NCI-H226 (cell line): ENCODE measurements at regions not wholly inside any gene's neighbourhood (a gene's known extent, or its start where the extent isn't known, plus 50 kb on each side); places are given as distances from the start of the nearest gene placed in this dataset.
"Not testable (repeated sequence)": the region's sequence is repeated elsewhere in the genome, so short reads cannot be mapped to it uniquely, and the experiment has no call there.

Source experiments
- DNase-seq: peaks from one replicate; pipeline ENCODE4 v3.0.0-alpha.2; 2015

DNA sequence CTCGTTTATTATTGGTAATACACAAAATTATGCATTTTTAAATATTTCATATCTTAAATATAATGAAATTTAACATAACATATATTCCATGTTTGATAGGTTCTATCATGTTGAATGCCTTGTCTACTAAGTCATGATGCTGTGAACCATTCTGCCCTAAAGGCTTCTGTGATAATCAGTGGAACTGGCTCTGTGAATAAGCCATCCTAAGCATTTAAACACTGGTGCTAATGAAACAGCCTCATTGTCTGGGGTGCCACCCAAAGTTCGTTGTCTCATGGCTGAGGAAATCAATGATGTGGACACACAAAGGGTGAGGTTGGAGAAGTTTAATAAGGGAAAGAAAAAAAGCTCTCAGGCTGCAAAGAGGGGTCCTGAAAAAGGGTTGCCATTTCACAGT, 264.7 kb upstream of the ZRANB2 start:
- no peak for DNase-seq

DNA sequence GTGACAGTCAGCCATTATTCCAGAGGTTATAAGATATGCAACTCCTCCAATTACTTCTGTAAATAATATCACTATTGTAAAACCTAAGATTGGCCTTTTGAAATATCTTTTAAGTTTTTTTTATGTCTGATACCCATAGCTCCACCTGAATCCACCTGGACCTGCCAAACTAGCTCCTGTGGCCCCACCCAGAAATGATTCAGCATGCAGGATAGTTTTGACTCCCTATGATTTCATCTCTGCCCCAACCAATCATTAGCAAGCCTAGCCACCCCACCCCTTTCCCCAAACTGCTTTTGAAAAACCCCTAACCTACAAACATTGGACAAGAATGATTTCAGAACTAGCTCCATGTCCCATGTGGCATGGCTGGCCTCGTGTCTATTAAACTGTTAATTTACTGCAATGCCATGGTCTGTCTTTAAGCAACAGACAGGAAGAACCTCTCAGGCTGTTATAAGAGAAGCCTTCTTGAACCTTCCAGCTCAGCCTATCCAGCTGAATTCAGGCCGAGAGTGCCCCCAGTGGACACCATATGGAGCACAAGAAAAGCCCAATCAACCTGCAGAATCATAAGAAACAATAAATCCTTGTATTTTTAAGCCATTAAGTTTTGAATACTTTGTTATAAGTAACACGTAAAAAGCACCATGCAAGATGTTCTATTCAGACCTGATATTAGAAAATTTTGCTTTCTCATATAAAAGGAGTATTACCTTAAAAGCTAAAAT, 263.0 kb upstream of the ZRANB2 start:
- no peak for DNase-seq

DNA sequence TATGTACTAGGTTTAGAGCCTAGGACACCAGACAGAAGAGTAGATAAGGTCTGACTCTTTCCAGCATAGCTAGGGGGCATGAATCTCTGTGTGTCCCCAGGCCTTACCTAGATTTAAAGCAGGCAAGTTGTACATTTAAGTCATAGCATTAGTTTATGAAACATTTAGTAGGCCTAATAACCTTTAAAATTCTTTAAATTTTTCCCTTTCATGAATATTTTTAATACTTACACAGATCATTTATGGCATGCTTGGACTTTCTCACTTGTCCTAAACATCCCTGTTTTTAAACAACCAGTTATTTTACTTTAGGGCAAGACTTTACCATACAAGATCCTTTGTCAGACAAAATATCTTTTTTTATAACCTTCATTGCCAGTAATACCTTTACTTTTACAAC, 258.4 kb upstream of the ZRANB2 start:
- DNase-seq = no peak

DNA sequence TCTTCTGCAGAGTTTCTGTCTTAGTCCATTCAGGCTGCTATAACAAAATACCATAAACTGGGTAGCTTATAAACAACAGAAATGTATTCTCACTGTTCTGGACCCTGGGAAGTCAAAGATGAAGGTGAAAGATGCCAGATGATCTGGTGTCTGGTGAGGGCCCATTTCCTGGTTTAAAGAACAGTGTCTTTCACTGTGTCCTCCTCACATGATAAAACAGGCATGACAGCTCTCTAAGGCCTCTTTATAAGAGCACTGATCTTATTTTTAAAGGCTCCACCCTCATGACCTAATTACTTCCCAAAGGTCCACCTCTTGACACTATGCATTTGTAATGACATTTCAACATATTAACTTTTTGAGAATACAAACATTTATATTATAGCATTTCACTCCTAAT, 250.2 kb upstream of the ZRANB2 start:
- DNase-seq = no peak

DNA sequence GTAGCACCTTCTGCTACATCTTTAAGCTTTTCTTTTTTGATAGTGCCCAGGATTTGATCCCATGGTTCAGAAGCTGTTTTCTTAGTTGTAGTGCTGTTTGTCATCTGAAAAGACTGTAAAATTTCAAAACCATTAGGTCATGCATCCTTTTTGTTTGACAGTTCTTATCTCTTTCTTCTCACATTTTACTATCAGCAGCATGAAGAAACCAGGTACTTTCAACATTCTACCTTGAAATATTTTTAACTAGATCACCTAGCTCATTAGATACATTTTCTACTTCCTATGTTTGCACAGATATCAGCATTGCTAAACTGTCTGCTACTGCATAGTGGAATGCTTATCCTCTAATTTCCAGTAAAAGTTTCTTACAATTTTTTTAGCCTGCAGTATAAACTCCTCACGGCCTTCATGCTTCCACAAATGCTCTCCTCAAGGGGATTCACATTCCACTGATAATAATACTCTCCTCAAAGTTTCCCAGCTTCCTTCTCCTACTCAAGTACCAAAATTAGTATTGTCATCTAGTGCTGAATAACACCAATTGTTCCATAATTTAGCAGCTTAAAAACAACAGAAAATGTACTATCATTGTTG, 243.9 kb upstream of the ZRANB2 start:
- peak; percentile 68 for DNase-seq

DNA sequence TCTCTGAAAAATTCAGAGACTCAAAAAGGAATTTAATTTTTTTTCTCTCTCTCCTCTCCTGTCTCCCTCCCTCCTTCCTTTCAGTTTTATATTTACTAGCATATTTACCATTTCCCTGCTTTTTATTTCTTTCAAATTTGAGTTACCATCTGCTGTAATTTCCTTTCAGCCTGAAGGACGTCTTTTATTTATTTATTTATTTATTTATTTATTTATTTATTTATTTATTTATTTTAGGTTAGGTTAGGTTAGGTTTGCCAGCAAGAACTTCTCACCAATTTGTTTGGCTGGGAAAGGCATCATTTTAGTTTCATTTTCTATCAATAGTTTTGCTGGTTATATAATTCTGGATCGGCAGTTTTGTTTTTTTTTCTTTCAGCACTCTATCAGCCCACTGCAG, 231.7 kb upstream of the ZRANB2 start:
- no peak for DNase-seq

DNA sequence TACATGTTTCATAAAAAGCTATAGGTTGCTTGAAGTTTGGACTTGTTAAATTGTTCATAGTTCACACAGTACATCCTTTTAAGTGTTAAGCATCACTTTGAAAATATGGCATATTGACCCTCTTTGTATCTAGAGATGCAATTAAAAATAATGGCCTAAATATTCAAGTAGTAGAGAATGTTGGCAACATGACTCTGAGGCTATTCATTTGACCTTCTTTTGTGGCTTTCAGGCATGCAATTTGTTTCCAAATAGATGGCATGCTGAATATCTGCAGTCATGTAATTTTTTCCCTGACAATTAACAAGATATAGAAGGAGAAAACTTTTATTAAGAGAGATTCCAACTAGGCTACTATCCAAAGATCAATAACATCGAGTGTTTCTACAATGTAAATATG, 230.5 kb upstream of the ZRANB2 start:
- DNase-seq = no peak

DNA sequence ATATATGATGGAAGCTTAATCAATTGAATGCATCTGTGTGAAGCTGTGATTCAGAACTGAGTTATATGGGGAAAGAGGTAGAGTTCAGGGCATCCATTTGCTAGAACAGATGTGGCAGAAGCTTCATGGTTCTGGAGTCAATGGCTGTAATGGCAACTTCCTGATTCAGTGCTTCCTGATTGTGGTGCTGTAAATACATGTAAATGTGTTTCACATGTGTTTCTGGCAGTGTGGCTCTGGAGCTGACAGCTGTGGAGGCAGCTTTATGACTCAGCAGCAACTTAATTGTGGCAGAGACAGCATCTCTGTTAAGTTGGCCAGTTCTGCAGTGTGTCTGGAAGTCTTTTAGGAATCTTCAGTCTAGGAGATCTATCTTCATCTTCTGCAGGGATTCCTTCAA, 226.6 kb upstream of the ZRANB2 start:
- DNase-seq = peak; percentile 20

DNA sequence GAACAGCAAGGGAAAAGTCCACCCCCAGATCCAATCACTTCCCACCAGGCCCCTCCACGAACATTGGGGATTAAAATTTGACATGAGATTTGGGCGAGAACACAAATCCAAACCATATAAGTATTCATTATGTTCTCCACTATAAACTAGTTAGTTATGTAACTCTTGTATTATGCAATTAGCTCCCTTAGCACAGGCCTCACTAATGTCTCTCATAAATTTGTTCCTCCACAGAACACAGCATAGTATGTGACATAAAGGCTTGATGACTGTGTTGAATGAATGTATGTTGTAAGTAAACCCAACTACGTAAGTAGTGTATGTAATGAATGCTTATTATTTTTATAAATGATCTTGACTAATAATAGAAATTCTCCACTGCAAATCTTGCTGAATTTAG, 223.3 kb upstream of the ZRANB2 start:
- no peak for DNase-seq

DNA sequence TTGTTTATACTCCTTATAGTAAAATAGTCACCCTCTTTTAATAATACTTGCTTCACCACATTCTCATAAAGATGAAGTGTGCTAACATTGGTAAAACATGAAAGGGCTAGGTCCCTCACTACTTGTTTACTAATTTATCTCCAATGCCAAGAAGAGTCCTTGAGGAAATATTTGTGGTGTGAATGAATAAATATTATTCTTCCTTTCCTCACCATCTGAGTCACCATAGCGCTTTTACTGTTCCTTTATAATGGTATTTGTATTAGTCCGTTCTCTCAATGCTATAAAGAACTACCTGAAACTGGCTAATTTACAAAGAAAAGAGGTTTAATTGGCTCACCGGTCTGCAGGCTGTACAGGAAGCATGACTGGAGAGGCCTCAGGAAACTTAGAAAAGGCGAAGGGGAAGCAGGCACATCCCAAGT, 222.8 kb upstream of the ZRANB2 start:
- DNase-seq = no peak

DNA sequence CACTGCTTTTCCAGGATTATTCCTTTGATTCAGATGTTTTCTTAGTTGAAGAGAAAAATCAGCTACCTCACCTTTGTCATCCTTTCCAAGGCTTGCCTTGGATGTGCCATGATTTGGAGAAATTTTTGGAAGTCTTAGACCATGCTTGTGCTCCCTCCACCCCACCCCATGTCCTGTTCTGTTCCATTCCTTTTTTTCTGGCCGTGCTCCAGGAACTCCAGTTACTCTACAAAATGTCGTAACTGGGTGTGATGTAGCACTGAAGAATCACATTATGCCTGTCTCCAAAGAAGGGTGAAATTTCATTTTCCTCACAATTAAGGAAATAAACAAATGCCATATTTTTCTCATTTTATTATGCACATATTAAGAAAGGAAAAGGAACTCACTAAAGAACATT, 217.8 kb upstream of the ZRANB2 start:
- peak; percentile 42 for DNase-seq

DNA sequence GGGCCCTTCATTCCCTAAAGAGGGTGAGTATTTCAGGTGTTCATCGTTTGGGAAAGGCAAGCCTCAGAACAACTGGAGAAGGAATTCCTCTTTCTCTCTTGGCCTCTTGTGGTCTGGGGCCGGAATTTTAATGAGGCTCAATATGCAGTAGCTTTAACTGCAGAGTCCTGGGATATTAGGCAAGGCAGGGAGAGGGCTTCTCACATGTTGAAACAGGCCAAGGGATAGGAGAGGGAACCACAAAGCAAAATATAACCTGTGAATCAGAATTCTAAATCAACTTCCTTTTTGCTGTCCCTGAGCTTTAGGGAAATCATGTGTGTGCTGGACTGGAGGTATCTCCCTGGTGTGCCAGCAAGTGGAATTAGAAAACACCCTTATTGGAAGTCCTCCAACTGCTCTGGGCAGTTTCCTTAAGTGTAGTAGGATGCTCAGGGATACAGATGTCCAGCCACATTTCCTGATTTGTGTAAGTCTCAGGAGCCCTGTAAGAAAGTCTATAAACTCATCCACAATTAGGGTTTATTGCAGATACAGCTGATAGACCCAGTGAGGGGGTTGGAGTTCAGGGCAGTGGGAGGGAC, 215.8 kb upstream of the ZRANB2 start:
- DNase-seq = peak; percentile 69

DNA sequence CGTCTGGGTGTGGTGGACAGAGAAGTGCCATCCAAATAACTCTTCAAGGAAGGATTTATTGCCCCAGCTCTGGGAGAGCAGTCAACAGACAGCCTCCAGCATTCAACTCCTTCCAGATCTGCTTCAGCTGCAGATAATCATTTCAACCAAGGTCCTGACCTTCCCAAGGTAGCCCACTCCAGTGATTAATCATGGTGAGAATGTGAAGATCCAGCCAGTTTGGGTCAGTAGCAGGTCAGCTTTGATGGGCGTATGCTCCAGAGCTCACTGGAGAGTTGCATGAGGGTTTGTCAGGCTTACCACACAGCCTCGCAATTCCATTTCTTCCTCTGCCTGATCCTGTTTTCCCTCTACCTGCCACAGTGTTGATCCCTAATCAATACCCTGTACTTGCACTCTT, 214.5 kb upstream of the ZRANB2 start:
- DNase-seq = peak; percentile 81

DNA sequence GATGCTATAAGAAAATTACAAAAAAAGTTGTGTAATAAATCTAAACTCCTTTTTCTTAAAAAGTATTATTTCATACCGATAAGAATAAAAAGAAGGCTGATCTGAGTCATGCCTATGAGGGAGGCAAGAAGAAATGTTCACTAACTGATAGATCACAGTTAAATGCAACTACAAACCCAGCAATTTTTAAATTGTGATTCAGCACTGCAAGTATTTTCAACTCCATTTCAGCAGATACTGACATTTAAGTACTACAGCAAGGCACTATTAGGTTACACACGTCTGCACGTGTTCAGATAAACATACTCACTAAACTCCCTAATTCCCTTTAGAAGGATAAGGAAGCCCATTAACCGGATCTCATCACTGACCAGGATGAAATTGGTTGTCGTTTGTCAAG, 213.3 kb upstream of the ZRANB2 start:
- DNase-seq = peak; percentile 74

DNA sequence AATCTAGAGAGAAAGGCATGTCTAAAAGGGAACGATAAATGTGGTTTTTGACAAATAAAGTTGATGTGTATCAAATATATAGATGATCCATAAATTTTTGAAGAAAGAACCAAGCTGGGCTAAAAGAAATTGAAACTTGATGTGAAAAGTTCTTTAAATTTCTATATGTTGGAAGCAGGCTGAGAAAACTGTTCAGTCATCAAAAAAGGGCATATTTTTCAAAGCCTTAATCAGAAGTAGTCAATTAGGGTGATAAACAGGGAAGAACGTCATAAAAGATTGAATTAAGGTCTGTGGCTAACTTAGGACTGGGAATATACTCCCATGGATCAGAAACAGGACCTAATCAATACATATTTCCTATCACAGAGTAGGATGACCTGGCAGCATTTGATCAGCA, 211.4 kb upstream of the ZRANB2 start:
- DNase-seq = no peak

DNA sequence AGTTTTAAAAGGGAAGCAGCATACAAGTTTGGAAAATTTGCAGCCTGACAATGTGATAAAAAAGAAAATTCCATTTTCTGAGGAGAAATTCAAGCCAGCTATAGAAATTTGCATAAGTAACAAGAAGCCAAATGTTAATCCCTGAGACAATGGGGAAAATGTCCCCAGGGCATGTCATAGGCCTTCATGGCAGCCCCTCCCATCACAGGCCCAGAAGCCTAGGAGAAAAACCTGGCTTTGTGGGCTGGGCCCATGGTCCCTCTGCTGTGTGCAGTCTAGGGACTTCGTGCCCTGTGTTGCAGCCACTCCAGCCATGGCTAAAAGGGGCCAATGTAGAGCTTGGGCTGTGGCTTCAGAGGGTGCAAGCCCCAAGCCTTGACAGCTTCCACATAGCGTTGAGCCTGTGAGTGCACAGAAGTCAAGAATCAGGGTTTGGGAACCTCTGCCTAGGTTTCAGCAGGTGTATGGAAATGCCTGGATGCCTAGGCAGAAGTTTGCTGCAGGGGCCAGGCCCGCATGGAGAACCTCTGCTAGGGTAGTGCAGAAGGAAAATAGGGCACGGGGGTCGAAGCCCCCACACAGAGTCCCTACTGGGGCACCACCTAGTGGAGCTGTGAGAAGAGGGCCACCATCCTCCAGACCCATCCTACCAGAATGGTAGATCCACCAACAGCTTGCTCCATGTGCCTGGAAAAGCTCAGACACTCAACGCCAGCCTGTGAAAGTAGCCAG, 209.8 kb upstream of the ZRANB2 start:
- DNase-seq = not testable (repeated sequence)

DNA sequence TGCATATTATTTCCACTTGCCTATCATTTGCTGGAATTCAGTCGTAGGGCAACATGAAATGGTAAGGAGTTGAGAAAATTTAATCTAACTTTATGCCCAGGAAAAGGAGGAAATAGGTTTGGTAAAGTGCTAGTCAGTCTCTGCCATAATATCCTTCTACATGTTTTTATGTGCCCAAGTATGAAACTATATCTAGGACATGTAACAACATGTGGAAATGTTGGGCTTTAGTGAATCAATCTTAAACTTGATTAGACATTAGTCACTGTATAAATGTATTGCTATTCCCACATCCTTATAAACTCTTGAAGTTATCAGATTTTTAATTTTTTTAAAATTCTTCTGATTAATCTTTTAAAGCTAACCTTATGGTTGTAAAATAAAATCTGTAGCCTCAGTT, 204.7 kb upstream of the ZRANB2 start:
- no peak for DNase-seq

DNA sequence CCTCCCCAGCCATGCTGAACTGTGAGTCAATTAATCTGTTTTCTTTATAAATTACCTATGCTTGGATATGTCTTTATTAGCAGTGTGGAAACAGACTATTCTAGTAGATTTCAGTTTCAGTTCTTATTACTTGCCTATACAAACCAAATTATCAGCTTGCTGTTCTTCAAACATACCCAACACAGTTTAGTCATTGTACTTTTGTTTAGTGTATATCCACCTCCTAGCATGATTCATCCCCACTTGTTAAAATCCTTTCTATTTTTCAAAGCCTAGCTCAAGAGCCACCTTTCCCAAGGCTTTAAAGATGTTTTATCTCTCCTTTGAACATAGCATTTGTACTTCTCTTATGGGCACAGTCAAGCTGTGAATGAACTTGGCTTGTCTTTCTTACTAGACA, 195.6 kb upstream of the ZRANB2 start:
- no peak for DNase-seq

DNA sequence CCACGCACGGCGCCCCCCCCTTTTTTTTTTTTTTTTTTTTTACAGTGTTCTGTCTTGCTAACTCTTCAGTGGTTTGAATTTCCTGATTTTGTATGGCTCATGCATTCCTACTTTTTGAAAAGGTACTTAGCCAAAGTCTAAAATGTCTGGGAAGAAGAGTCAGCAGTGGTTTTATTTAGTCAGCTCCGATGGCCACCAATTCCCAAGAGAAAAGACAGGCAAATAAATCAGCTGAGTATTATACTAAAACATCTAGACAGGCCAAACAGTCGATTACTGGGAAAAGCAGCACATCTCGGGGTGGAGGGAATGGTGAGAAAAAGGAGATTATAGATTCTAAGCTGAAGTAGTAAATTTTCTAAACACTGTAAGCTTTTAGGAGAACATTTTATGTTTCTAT, 192.5 kb upstream of the ZRANB2 start:
- no peak for DNase-seq

DNA sequence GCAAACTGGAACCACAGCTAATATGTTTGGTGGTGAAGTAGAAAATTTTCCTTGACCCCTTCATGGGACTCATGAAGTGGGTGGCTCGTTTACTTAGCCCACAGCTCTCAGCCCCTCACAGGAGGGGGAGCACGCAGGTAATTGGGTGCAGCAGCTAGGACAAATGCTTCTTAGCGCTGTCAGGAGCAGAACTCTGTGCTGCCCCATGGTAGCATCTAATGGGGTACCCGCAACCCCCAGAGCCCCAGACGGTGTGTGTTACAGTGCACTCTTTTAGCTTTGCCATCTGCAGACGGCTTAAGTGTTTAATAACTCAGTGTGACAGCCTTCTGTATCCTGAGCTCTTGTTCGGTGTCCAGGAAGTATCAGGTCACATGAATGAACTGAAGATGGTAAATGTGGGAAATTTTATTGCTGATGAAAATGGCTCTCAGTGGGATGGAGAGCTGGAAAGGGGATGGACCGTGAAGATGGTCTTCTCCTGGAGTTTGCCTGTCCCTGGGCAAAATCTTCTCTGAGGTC, 189.6 kb upstream of the ZRANB2 start:
- DNase-seq = no peak

DNA sequence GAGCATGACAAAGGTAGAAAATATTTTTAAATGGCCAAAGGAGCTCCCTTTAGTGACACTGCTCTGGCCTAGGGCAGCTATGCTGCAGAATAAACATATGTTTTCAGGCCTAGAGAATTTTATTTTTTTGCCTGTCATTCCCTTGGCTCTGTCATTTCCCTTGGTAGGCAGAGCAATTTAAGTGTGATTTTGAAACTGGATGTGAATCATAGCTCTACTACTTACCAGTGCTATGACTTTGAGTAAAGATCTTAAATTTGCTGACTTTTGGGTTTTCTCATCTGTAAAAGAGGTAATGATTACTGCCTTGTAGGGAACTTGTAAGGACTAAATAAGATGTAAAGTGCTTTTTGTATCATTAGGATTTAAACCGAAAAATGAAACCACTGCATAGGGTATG, 189.0 kb upstream of the ZRANB2 start:
- DNase-seq = no peak

DNA sequence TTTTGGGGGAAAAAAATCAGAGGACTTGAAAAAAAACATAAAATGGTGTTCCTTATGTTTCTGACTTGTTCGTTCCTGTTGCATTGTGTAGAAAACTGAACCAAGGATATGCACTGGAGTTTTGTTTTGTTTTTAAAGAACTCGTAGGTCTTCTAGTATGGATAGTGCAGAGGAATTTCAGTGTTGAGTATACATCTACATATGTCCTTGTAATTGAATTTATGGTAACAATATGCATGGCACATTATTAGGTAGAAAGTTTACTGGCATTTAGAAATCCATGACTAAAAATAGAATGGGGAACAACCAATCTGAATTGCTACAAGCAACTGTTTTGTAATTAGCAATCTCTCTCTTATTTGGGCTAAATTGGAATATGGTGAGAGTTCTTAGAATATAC, 188.3 kb upstream of the ZRANB2 start:
- no peak for DNase-seq

DNA sequence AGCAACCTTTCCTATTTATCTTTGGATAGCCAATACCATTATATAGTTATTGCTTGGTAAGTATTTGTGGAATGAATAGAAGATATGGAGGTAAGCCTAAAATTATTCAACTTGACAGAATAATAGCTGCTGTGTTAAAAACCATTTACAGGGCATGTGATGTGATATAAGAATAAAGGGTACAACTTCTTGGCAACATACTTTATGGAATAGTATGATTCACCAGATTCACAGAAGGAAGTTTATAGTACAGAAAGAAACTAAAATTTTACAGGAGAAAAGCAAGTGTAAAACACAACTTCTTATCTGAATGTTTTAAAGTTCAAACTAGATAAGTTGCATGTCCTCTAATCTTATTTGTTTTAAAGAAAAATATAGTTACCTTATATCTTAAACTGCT, 186.4 kb upstream of the ZRANB2 start:
- peak; percentile 7 for DNase-seq

DNA sequence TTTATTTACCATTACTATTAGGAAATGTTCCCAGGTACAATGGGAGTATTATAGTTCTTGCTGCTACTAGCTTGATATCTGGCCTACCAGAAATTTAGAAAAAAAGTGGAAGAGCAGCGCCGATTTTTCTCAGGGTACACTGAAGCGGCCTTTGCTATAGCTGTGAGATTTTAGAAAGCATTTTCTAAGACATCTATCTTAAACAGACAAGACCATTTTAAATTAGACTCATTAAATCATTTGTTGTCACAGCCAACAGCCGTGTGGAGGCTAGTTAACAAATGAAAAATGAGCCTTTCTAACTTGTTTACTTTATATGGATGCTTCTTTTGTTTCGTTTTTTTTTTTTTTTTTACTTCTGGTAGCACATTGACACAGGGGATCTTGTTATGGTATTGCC, 183.2 kb upstream of the ZRANB2 start:
- no peak for DNase-seq
